ENCODE measurements at regions not wholly inside any gene's neighbourhood (a gene's known extent, or its start where the extent isn't known, plus 50 kb on each side); places are given as distances from the start of the nearest gene placed in this dataset.

- TF ChIP-seq BACH1 (IDR thresholded peaks at IDR 0.05; ENCODE audit: borderline replicate concordance): no peak
- no peak for TF ChIP-seq GABPA (IDR thresholded peaks at IDR 0.05; ENCODE audit: low read depth)
- no peak for TF ChIP-seq NBN (IDR thresholded peaks at IDR 0.05)
- no peak for TF ChIP-seq TARDBP (IDR thresholded peaks at IDR 0.05; ENCODE audit: borderline replicate concordance)
- TF ChIP-seq ESRRA (IDR thresholded peaks at IDR 0.05; ENCODE audit: low read length): no peak
- no peak for TF ChIP-seq SREBF2 (IDR thresholded peaks at IDR 0.05; ENCODE audit: low read length)
- no peak for TF ChIP-seq RUNX3 (IDR thresholded peaks at IDR 0.05; ENCODE audit: low read length)
- TF ChIP-seq ZNF274 (IDR thresholded peaks at IDR 0.05; ENCODE audit: insufficient read depth, insufficient read length): no peak
- no peak for TF ChIP-seq SMARCA5 (IDR thresholded peaks at IDR 0.05)
- WGBS (ENCODE audit: insufficient coverage, insufficient replicate concordance, low lambda C conversion rate, missing lambda C conversion rate): 3% methylated on average over 2 of the region's 2 CpGs
- Histone ChIP-seq H3K4me3 (no peak overlapping the region), H3K27ac (ENCODE audit: control insufficient read depth, insufficient read depth) (no peak overlapping the region), H2AFZ (ENCODE audit: control insufficient read depth, low read depth, low read length) (no peak overlapping the region), H3K9ac (ENCODE audit: control insufficient read depth, insufficient read depth, low read length) (no peak overlapping the region), H3K27me3 (replicated peaks in 1 of 2; ENCODE audit: control insufficient read depth in 2 of 2, insufficient read depth in 2 of 2, low read length in 1 of 2) (no peaks in the 10 kb centered on the region), H3K79me2 (ENCODE audit: control insufficient read depth, insufficient read depth, low read length) (no peaks in the 10 kb centered on the region), H3K4me2 (ENCODE audit: control insufficient read depth, insufficient read depth) (no peak overlapping the region), H3K36me3 (ENCODE audit: control insufficient read depth in 2 of 2, insufficient read depth in 2 of 2, low read length in 1 of 2) (no peaks in the 10 kb centered on the region), H3K9me3 (replicated peaks; ENCODE audit: control insufficient read depth, insufficient read depth, low read length) (no peaks in the 10 kb centered on the region), H3K4me1 (ENCODE audit: control insufficient read depth, insufficient read depth, low read length) (no peaks in the 10 kb centered on the region), H4K20me1 (ENCODE audit: control insufficient read depth, insufficient read depth) (no peaks in the 10 kb centered on the region)
- DNase-seq (ENCODE audit: low read depth, low spot score) (no peak), ATAC-seq (no peak), FAIRE-seq (no peak)
- ChIA-PET SMC1A (ENCODE audit: uncharacterized antibody, unreplicated experiment) (no interaction called here), POLR2A (no interaction called here), CTCF (no interaction called here), RAD21 (ENCODE audit: unreplicated experiment) (no interaction called here)
- intact Hi-C loops (cut with micrococcal nuclease; ENCODE audit: unreplicated experiment) (no loop called here), in situ Hi-C loops (cut with MboI) (no loop called here)
- BruUV-seq (replicated peaks): no TSS peak
Observed at GRCh38 chr4:81712714-81713113, 241.0 kb upstream of the RASGEF1B start.

GRCh38 chr4:81704461-81704860 lies 232.8 kb upstream of the RASGEF1B start:
- BruUV-seq (replicated peaks): no TSS peak
- in situ Hi-C loops (cut with MboI) (no loop called here), intact Hi-C loops (cut with micrococcal nuclease; ENCODE audit: unreplicated experiment) (no loop called here)
- H4K20me1 ChIP-seq (ENCODE audit: control insufficient read depth, insufficient read depth): no peaks in the 10 kb centered on the region
- no peak overlapping the region for H3K27ac ChIP-seq (ENCODE audit: control insufficient read depth, insufficient read depth)
- H3K4me3 ChIP-seq: no peak overlapping the region
- no peak overlapping the region for H3K9ac ChIP-seq (ENCODE audit: control insufficient read depth, insufficient read depth, low read length)
- TF ChIP-seq IRF3 (IDR thresholded peaks at IDR 0.05) (no peak), SREBF2 (IDR thresholded peaks at IDR 0.05; ENCODE audit: low read length) (no peak)
- no peaks in the 10 kb centered on the region for H3K9me3 ChIP-seq (replicated peaks; ENCODE audit: control insufficient read depth, insufficient read depth, low read length)
- no peaks in the 10 kb centered on the region for H3K27me3 ChIP-seq (replicated peaks in 1 of 2; ENCODE audit: control insufficient read depth in 2 of 2, insufficient read depth in 2 of 2, low read length in 1 of 2)
- ATAC-seq (no peak), FAIRE-seq (no peak), DNase-seq (ENCODE audit: low read depth, low spot score) (no peak)
- no peaks in the 10 kb centered on the region for H3K4me1 ChIP-seq (ENCODE audit: control insufficient read depth, insufficient read depth, low read length)
- no peaks in the 10 kb centered on the region for H3K36me3 ChIP-seq (ENCODE audit: control insufficient read depth in 2 of 2, insufficient read depth in 2 of 2, low read length in 1 of 2)
- H2AFZ ChIP-seq (ENCODE audit: control insufficient read depth, low read depth, low read length): no peak overlapping the region
- WGBS (ENCODE audit: insufficient coverage, insufficient replicate concordance, low lambda C conversion rate, missing lambda C conversion rate): 2% methylated on average over 2 of the region's 2 CpGs
- H3K79me2 ChIP-seq (ENCODE audit: control insufficient read depth, insufficient read depth, low read length): no peaks in the 10 kb centered on the region
- ChIA-PET CTCF (no interaction called here), RAD21 (ENCODE audit: unreplicated experiment) (no interaction called here), POLR2A (no interaction called here), SMC1A (ENCODE audit: uncharacterized antibody, unreplicated experiment) (interaction anchor here (1.0 kb wide), 1 partner anchor 10 kb away, joined by 3 read pairs; no protein-coding TSS in a partner anchor)
- H3K4me2 ChIP-seq (ENCODE audit: control insufficient read depth, insufficient read depth): no peak overlapping the region

Measured in GM12878 (cell line).